Stimulated activated CD4-positive, alpha-beta T cell treated with anti-CD3 and anti-CD28 coated beads, Interleukin-1b, Interleukin-23, amount 100 ng/mL, for 4 hours (primary cell): ENCODE measurements at regions not wholly inside any gene's neighbourhood (a gene's known extent, or its start where the extent isn't known, plus 50 kb on each side); places are given as distances from the start of the nearest gene placed in this dataset.
"Not testable (repeated sequence)": the region's sequence is repeated elsewhere in the genome, so short reads cannot be mapped to it uniquely, and the experiment has no call there.

ENCODE experiments used
- DNase-seq, 2 donors: peaks; one replicate each; pipeline ENCODE4 v3.0.0-alpha.2; 2020; ENCODE audit warnings: low read depth in 2 of 2

DNA sequence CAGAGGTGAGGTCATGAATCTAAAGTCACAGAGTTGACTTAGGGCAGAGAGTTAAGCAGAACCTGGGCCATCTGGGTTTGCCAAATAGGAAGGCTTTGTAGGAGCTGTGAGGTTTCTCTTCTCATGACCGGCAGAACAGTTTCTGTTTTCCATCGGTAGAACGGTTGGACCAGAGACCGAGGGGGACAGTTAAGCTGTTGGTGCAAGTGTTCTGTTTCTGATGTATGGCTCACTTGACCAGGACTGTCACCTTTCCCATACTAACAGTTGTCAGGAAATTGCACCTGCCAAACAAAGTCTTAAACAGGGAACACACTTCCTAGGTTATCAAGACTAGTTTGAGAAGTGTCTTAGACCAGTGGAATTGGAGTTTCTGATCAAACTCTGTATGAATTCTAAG lies 158.3 kb downstream of the PDCD6IP start:
- DNase-seq: no peak

DNA sequence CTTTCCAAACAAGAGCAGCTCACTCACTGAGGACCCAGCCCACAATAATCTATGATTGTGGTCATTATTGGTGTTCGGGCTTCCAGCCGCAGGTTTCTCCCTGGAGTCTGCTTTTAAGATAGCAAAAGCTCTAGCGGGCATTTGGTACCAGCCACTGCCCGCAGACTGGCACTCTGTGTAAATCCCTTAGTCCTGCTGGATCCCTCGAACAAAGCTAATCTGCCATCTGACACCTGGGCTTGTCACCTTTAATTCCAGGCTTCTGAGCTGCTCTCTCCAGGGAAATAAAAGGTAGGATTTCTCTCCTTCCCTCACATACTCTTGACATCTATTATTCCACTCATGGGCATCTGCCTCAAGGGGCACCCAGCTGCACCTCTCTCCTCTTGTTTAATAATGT lies 158.7 kb downstream of the PDCD6IP start:
- no peak for DNase-seq

DNA sequence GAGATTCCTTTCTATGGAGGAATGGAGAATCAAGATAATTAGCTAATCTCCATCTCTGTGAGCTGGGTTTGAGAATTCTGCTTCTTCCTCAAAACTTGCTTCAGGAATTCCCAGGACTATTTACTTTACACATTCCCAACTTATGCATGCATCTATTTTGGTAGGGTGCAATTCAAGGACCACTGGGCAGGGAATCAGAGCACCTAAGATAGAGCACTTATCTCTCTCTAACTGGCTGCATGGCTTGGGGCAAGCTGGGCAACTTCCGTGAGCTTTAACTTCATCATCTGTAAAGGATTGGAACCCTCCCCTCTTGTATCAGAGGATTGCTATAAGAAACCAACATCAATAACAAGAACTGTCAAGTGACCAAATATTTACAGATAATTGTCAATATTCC lies 160.2 kb downstream of the PDCD6IP start:
- no peak for DNase-seq

DNA sequence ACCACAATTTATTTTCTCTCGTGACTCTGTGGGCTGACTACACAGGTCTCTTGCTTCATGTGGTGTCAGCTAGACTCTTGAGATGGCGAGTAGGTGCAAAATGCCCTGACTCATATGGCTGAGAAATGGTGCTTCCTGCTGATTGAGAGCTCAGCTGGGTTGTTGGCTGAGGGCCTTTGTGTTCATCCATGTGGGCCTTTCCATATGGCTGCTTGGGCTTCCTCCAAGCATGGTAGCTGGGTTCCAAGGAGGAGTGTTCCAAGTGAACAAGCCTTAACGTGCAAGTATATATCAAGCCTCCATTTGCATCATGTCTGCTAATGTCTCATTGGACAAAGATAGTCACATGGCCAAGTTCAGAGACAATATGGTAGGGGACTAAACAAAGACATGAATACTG lies 164.0 kb downstream of the PDCD6IP start:
- DNase-seq: no peak

DNA sequence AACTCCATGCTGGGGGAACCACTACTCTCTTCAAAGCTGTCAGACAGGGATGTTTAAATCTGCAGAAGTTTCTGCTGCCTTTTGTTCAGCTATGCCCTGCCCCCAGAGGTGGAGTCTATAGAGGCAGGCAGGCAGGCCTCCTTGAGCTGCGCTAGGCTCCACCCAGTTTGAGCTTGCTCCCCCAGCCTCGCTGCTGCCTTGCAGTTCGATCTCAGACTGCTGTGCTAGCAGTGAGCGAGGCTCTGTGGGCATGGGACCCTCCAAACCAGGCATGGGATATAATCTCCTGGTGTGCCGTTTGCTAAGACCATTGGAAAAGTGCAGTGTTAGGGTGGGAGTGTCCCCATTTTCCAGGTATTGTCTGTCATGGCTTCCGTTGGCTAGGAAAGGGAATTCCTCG lies 171.8 kb downstream of the PDCD6IP start:
- DNase-seq: not testable (repeated sequence)

DNA sequence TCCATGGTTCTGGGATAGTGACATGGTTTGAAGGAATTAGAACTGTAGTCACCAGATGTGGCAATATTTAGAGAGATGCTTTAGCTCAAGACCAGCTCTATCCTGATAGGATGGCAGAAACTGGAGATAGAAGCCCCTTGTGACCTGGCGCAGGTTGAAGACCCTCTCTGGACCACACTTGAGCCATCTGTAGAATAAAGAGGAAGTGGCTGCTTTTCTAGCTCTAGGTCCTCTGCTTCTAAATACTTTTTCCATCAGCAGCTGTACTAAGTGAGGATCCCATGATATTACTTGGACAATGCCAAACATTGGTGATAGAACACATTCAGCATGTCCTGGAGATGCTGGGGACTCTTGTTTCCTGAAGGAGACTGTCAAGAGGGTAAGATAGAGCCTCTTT lies 172.6 kb downstream of the PDCD6IP start:
- no peak for DNase-seq

DNA sequence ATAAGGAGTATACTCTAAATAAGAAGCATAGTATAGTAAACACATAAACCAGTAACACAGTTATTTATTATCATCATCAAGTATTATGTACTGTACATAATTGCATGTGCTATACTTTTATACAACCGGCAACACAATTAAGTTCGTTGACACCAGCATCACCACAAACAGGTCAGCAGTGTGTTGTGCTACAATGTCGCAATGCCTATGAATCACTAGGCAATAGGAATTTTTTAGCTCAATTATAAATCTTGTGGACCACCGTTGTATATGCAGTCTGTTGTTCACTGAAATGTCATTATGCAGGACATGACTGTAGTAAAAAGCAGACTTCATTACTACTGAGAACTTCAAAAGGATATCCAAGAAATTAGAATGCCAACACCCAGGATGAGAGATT lies 177.0 kb downstream of the PDCD6IP start:
- no peak for DNase-seq

DNA sequence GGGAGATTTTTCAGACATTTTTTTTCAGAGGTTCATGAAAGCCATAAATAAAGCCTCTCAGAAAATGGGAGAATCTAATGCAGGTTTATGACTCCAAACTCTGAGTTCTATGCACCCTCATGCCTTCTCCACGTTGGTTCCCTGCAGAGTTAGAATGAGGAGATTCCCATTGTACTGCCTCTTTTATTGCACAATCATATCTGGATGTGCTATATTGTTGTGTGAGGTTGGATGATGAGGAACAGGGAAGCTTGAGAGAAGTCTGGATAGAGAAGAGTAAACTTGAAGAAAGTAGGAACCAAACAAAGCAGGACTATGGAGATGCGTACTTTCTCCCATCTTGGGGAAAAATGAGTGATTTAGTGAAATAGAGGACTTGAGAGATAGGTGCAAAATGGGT lies 178.8 kb downstream of the PDCD6IP start:
- DNase-seq: no peak

DNA sequence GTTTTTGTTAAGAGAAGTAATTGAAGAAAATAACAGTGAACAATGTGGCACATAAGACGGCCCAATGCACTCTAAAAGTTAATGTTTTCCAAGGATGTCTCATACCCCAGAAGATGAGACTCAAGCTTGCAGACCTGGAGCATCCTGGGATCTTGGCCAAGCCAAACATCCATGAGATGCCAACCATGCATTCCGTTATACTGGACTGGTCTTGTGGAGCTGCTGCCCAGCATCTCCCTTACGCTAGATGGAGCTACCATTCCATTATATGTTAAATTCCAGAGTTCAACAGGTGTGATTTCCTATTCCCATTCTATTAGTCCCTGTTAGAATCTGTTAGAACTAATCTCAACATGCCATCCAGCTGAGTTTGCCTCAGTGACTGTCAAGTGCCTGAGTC lies 181.8 kb downstream of the PDCD6IP start:
- DNase-seq: no peak

DNA sequence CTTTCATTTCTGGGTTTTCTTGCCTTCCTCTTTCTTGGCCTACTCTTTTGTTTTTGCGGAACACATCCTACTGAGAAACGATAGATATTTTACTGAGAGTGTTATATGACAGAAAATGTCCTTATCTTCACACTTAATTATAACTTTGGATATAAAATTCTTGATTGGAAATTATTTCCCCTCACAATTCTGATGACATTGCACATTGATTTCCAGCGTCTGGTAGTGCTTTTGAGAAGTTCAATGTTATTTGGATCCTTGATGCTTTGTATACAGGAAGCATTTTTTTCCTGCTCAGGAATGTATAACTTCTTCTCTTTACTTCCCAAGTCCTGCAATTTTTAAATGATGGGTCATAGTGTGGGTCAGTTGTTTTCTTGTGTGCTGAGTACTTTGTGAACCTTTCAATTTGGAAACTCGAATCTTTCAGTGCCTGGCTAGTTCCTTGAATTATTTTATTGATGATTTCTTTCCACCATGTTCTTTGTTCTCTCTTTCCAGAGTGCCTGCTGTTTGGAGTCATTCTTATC lies 183.9 kb downstream of the PDCD6IP start:
- DNase-seq: no peak

DNA sequence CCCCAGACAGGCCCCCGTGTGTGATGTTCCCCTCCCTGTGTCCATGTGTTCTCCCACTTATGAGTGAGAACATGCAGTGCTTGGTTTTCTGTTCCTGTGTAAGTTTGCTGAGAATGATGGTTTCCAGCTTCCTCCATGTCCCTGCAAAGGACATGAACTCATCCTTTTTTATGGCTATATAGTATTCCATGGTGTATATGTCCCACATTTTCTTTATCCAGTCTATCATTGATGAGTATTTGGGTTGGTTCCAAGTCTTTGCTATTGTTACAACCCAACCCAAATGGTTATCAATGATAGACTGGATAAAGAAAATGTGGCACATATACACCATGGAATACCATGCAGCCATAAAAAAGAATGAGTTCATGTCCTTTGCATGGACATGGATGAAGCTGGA lies 184.5 kb downstream of the PDCD6IP start:
- DNase-seq: not testable (repeated sequence)

DNA sequence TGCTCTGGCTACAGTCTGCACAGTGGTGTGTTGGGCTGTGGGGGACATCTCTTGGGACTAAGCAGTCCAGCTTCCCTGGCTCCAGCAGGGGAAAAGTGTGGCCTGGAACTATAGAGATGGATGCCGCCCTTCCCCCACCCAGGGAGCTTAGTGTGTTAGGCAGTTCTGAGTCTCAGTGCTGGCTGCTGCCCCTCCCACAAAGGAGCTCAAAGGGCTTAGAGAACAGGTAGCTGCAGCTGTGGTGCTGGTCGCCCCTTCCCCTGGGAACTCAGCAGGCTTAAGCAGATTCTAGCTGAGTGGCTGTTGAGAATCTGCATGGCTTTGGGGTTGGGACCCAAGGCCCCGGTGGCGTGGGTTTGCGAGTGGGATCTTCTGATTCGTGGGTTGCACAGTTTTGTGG lies 190.8 kb downstream of the PDCD6IP start:
- no peak for DNase-seq

DNA sequence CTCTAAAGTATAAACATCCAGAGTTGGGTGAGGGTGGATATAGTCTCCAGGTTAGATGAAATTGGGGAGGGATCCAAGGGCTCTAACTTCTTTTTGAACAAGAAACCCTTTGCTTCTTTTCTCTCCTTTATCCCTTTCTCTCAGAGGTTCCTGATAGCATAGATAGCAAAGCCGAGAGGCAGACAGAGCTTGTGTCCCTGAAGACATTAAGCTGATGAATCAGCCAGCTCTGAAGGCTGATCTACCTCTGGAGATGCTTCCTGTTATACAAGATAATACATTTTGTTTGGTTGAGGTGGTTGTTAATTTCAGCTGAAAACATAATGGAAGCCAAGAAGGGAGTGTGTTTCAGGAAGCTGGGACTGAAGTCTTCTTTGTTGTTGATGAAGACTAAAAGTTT lies 193.2 kb downstream of the PDCD6IP start:
- DNase-seq: no peak

DNA sequence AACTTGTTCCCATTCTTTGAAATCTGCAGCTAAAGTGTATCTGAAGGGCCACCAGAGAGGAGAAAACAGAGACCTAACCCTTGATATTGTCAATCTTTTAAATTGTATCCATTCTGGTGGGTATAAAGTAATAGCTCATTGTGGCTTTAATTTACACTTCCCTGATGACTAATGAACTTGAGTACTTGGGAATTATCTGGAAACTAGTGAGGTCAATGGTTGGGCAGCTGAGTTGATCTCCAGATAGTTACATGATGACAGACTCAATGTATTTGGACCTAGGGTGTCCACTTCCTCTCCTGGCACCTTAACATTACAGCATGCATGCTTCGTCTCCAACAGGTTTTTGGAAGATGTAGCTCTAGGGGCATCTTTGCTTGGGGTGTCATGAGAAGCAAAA lies 195.2 kb downstream of the PDCD6IP start:
- no peak for DNase-seq

DNA sequence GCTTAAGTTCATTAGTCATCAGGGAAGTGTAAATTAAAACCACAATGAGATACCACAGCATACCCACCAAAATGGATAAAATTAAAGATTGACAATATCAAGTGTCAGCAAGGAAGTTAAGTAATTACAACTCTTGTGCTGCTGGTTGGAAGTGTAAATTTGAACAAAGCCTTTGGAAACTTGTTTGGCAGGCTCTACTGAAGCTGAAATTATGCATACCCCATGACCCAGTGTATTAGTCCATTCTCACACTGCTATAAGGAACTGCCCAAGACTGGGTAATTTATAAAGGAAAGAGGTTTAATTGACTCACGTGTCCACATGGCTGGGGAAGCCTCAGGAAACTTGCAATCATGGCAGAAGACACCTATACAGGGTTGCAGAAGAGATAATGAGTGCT lies 196.1 kb downstream of the PDCD6IP start:
- no peak for DNase-seq

DNA sequence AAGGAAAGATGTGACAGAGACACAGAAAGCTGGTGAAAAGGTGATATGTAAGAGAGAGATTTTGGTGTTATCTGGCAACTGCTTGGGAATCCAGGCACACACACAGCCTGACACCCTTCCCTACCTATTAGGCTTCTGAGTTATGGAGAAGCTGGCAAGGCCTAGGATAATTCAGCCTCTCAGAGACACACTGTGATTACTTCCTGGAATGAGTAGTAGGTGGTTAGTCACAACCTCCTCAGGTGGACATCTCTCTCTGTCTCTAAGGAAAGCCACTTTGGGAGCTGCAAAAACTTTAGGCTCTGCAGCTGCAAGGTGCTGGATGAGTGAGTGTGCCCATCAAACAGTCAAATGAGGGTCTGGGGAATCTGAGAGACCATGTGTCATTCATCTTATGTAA lies 201.9 kb downstream of the PDCD6IP start:
- no peak for DNase-seq

DNA sequence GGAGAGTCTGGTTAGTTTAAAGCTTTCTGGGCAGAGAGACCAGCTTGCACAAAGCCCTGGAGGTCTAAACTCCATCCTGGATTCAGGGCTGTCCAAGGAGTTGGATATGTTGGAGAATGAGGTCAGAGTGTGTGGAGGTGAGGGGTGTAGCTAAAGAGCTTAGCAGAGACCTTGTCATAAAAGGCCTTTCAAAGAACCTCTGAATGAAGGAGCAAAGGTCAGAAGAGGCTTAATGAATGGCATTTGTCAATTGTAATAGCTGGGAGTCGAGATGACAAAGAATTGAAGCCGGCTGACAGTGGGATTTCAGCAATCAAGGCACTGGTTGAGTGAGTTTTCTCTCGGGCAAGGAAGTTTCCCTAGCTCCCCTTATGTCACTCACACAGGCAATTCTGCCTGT lies 202.6 kb downstream of the PDCD6IP start:
- DNase-seq: no peak

DNA sequence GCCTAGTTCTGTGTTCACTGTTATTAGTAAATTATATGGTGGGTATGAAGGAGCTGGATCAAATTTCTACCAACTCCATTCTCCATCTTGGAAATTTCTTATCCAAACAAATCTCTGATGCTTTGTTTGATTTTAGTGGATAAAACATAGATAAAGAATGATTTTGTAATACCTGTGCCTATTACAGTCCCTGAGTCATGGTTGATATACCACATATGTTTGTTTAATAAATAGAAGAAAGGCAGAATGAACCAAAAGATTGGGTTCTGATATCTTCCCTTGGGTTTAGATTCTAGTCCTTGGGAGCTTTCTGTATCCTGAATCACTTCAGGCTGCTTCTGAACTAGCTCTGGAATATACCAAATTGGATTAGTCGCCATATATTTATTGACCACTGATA lies 203.6 kb downstream of the PDCD6IP start:
- no peak for DNase-seq

DNA sequence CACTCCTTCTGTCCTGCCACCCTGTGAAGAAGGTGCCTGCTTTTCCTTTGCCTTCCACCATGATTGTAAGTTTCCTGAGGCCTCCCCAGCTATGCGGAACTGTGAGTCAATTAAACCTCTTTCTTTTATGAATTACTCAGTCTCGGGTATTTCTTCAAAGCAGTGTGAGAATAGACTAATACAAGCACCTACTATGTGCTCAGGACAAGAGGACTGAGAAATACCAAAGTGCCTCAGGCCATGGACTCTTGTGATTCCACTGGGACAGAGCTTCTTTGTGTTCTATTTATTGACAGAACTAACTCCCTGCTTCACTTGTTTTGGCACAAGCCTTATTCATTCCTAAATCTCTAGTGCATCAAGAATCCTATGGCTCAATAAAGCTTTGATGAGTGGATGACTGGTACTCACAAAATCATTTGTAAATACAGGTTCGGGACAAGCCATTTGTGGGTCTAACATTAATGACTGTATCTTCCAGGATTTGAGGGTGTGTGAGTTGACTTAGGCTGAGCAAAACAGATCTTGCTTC lies 204.2 kb downstream of the PDCD6IP start:
- DNase-seq: no peak

DNA sequence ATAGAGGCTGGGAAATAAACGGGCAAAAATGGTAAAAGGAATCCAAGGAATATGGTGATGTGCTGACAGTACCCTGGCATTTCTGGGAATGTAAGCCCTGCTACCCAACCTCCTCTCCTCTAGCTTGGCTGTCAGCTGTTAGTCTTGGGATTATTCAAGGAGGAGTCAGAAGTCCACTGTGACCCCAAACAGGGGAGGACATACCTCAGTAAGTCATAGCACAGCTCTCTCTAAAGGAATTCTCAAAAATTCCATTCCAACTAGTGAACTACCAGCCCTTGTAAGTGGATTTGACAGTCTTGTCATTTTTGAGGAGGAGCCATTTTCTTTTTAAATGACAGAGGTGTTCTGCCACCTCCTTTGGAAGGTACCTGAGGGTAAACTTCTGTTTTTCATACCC lies 207.5 kb downstream of the PDCD6IP start:
- DNase-seq: no peak

DNA sequence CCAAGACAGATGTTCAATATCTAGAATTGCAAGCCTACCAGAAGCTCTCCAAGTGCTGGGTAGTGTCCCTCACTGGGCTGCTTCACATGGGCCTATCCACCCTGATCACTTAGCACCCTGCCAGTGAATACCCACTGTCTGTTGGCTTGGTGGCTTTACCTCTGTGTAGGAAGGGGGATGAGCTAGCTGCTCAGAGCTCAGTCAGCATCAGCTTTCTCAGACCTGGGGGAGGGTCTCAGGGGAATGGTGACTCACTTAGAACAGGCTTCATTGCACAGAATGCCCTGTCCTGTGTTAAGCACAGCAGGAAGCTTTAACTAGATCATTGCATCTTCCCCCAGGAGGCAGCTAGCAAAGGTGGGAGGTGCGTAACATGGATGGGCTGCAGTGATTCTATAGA lies 209.8 kb downstream of the PDCD6IP start:
- no peak for DNase-seq

DNA sequence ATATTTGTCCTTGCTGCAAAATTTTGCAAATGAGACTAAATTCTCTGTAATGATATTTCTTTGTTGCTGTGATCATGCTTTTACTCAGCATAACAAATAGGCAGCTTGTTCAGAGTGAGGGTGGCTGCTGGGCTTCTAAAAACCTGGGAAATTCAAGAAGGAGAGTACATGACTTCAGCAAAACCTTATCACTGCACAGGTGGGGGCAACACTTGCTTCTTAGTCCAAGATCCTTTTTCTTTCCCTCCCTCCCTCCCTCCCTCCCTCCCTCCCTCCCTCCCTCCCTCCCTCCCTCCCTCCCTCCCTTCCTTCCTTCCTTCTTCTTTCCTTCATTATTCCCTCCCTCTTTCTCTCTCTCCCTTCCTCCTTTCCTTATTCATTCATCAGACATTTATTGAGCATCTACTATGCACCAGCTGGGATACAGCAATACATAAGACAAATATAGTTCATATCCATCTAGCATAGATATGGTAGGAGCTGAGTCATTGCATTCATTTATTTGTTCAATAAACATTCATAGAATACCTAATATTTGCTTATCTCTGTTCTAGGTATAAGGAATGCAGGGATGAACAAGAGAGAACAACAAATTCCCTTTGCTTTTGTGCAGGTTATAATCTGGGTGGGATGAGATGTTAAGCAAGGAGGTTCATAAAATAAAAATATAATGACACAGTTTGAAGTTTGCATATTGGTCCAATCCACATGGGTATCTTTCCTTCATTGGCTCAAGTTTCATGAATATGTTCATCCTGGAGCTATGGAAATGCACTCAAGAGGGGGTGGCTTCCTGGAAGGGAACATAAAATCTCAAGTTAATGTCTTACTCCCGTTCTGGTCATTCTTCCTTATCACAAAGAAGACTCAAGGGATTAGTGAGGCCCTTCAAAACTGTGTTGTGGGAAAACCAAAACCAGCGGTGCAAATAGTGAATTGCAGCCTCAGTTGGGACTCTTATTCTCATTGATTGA lies 210.7 kb downstream of the PDCD6IP start:
- DNase-seq: no peak
